ENCODE measurements at regions not wholly inside any gene's neighbourhood (a gene's known extent, or its start where the extent isn't known, plus 50 kb on each side); places are given as distances from the start of the nearest gene placed in this dataset.

DNA sequence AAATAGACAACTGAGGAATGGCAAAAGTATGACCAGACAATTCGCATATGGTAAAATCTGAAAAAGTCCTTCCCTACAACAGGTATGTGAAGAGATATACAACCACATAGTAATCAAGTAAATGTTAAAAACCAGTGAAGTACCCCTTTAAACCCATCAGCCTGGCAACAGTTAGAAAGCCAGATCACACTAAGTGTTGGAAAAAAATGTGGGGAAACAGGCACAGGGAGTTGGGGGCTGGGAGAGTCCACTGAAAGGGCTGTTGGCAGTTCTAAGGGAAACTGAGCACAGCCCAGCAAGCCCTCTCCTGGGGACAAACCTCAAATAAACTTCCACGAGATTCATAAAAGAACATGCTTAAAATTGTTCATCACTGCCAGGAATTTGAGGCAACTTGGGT is 242.1 kb downstream of the BUD13 start:
- TF ChIP-seq, protein P1, sequence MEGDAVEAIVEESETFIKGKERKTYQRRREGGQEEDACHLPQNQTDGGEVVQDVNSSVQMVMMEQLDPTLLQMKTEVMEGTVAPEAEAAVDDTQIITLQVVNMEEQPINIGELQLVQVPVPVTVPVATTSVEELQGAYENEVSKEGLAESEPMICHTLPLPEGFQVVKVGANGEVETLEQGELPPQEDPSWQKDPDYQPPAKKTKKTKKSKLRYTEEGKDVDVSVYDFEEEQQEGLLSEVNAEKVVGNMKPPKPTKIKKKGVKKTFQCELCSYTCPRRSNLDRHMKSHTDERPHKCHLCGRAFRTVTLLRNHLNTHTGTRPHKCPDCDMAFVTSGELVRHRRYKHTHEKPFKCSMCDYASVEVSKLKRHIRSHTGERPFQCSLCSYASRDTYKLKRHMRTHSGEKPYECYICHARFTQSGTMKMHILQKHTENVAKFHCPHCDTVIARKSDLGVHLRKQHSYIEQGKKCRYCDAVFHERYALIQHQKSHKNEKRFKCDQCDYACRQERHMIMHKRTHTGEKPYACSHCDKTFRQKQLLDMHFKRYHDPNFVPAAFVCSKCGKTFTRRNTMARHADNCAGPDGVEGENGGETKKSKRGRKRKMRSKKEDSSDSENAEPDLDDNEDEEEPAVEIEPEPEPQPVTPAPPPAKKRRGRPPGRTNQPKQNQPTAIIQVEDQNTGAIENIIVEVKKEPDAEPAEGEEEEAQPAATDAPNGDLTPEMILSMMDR (IDR thresholded peaks at IDR 0.05), result no peak
- TF ChIP-seq POLR2AphosphoS5 (IDR thresholded peaks at IDR 0.05; ENCODE audit: low read depth, low read length) (no peak), TCF7L2 (IDR thresholded peaks at IDR 0.05; ENCODE audit: low read depth, low read length) (no peak)
